ENCODE measurements at regions not wholly inside any gene's neighbourhood (a gene's known extent, or its start where the extent isn't known, plus 50 kb on each side); places are given as distances from the start of the nearest gene placed in this dataset.

- no peak overlapping the region for H3K4me3 Mint-ChIP-seq
- no peaks in the 10 kb centered on the region for H3K27me3 Mint-ChIP-seq
- WGBS (ENCODE audit: insufficient coverage) = 75% methylated on average over 1 of the region's 3 CpGs
- H3K79me2 ChIP-seq (ENCODE audit: control insufficient read depth, insufficient read depth, low read length) = no peaks in the 10 kb centered on the region
- ATAC-seq (ENCODE audit: low read depth) (no peak), DNase-seq (no peak)
- H4K20me1 ChIP-seq (ENCODE audit: control insufficient read depth, insufficient read depth, low read length, poor library complexity, severe bottlenecking) = no peaks in the 10 kb centered on the region
- no peak overlapping the region for H3K4me3 ChIP-seq (ENCODE audit: control extremely low read depth in 1 of 5, extremely low read depth in 1 of 5, insufficient read depth in 1 of 5, low read depth in 2 of 5, low read length in 4 of 5)
- intact Hi-C loops (cut with micrococcal nuclease) = no loop called here
- H3K9me3 Mint-ChIP-seq (ENCODE audit: insufficient read depth) = no peaks in the 10 kb centered on the region
- no peak for TF ChIP-seq EZH2 (IDR thresholded peaks at IDR 0.05; ENCODE audit: borderline replicate concordance, insufficient read depth, low read depth, low read length, poor library complexity, severe bottlenecking)
- TF ChIP-seq CTCF (IDR thresholded peaks at IDR 0.05) = no peak
- ChIA-PET POLR2A (no interaction called here), CTCF (no interaction called here)
- peaks cover 0 to 5% (median 0%) of the 10 kb centered on the region in 3 donors for H3K9me3 ChIP-seq (ENCODE audit: control extremely low read depth in 1 of 3, control insufficient read depth in 2 of 3, insufficient read depth in 1 of 3, low read length in 2 of 3)
- H3K9ac ChIP-seq (ENCODE audit: low read length) = no peak overlapping the region
- H3K27me3 ChIP-seq (replicated peaks in 1 of 4; ENCODE audit: control extremely low read depth in 1 of 4, control insufficient read depth in 3 of 4, insufficient read depth in 4 of 4, low read length in 3 of 4) = no peaks in the 10 kb centered on the region
- no peak overlapping the region for H3K27ac ChIP-seq (ENCODE audit: low read length in 2 of 2)
- H3K4me1 ChIP-seq (ENCODE audit: control insufficient read depth in 2 of 2, insufficient read depth in 2 of 2, low read length in 2 of 2) = no peaks in the 10 kb centered on the region
- H3K36me3 ChIP-seq (replicated peaks in 1 of 2; ENCODE audit: control extremely low read depth in 1 of 2, control insufficient read depth in 1 of 2, extremely low read depth in 1 of 2, insufficient read depth in 2 of 2, low read length in 1 of 2) = no peaks in the 10 kb centered on the region
- H2AFZ ChIP-seq (ENCODE audit: insufficient read depth, low read depth, low read length, poor library complexity, severe bottlenecking) = no peak overlapping the region
- no peak overlapping the region for H3K4me2 ChIP-seq (replicated peaks; ENCODE audit: low read depth, low read length, poor library complexity, severe bottlenecking)
- no peak overlapping the region for H3K27ac Mint-ChIP-seq
- peaks cover 2% of the 10 kb centered on the region for H3K4me1 Mint-ChIP-seq
These were observed 156.2 kb upstream of the ARPP21 start for GRCh38 chr3:35483131-35483530.

GRCh38 chr3:35484929-35485530 lies 154.3 kb upstream of the ARPP21 start:
- Mint-ChIP-seq H3K27ac (no peak overlapping the region), H3K9me3 (ENCODE audit: insufficient read depth) (no peaks in the 10 kb centered on the region), H3K27me3 (no peaks in the 10 kb centered on the region), H3K4me3 (no peak overlapping the region), H3K4me1 (peaks cover 2% of the 10 kb centered on the region)
- H3K4me3 ChIP-seq (ENCODE audit: control extremely low read depth in 1 of 5, extremely low read depth in 1 of 5, insufficient read depth in 1 of 5, low read depth in 2 of 5, low read length in 4 of 5) = no peak overlapping the region
- H3K27me3 ChIP-seq (replicated peaks in 1 of 4; ENCODE audit: control extremely low read depth in 1 of 4, control insufficient read depth in 3 of 4, insufficient read depth in 4 of 4, low read length in 3 of 4) = no peaks in the 10 kb centered on the region
- H3K79me2 ChIP-seq (ENCODE audit: control insufficient read depth, insufficient read depth, low read length) = no peaks in the 10 kb centered on the region
- 14% methylated on average over 1 of the region's 1 CpG for WGBS (ENCODE audit: insufficient coverage)
- H3K4me2 ChIP-seq (replicated peaks; ENCODE audit: low read depth, low read length, poor library complexity, severe bottlenecking) = no peak overlapping the region
- no peaks in the 10 kb centered on the region for H3K36me3 ChIP-seq (replicated peaks in 1 of 2; ENCODE audit: control extremely low read depth in 1 of 2, control insufficient read depth in 1 of 2, extremely low read depth in 1 of 2, insufficient read depth in 2 of 2, low read length in 1 of 2)
- H4K20me1 ChIP-seq (ENCODE audit: control insufficient read depth, insufficient read depth, low read length, poor library complexity, severe bottlenecking) = no peaks in the 10 kb centered on the region
- DNase-seq = no peak
- POLR2A ChIA-PET = no interaction called here
- H2AFZ ChIP-seq (ENCODE audit: insufficient read depth, low read depth, low read length, poor library complexity, severe bottlenecking) = no peak overlapping the region
- H3K4me1 ChIP-seq (ENCODE audit: control insufficient read depth in 2 of 2, insufficient read depth in 2 of 2, low read length in 2 of 2) = no peaks in the 10 kb centered on the region
- intact Hi-C loops (cut with micrococcal nuclease) = no loop called here
- H3K9ac ChIP-seq (ENCODE audit: low read length) = no peak overlapping the region
- peaks cover 0 to 5% (median 0%) of the 10 kb centered on the region in 3 donors for H3K9me3 ChIP-seq (ENCODE audit: control extremely low read depth in 1 of 3, control insufficient read depth in 2 of 3, insufficient read depth in 1 of 3, low read length in 2 of 3)
- TF ChIP-seq CTCF (IDR thresholded peaks at IDR 0.05) (no peak), EZH2 (IDR thresholded peaks at IDR 0.05; ENCODE audit: borderline replicate concordance, insufficient read depth, low read depth, low read length, poor library complexity, severe bottlenecking) (no peak)
- CTCF ChIA-PET = no interaction called here
- no peak for ATAC-seq (ENCODE audit: low read depth)
- no peak overlapping the region for H3K27ac ChIP-seq (ENCODE audit: low read length in 2 of 2)
